K562 (cell line): ENCODE measurements at regions not wholly inside any gene's neighbourhood (a gene's known extent, or its start where the extent isn't known, plus 50 kb on each side); places are given as distances from the start of the nearest gene placed in this dataset.

Source experiments
- ATAC-seq: fragments of 200-7000 bp; cut with Tn5 transposase; 3 replicates; pipeline ENCODE4 v1.9.1; 2020; ENCODE audit warnings: moderate library complexity
- BruUV-seq: library from RNA; stranded (reverse); fragments of 400-500 nt; replicated peaks from 2 replicates; lab custom pipeline; 2021; lab: Mats Ljungman, UMichigan
- CTCF ChIA-PET: fragments of 300-600 bp; formaldehyde crosslinking; extraction: SDS; loops from one replicate; lab custom pipeline; 2021; ENCODE audit warnings: low intra/inter-chr PET ratio; lab: Yijun Ruan, JAX
- POLR2A ChIA-PET: fragments of 300-600, 350-650 bp; sonication (Branson Sonifier 250); formaldehyde crosslinking; extraction: SDS; loops from one replicate; lab custom pipeline; 2021; ENCODE audit warnings: antibody characterized with exemption, inconsistent platforms; lab: Yijun Ruan, JAX
- DNase-seq, 4 experiments: peaks; one replicate each; pipeline versions ENCODE4 v3.0.0 to v3.0.0-alpha.2; 2011 to 2018; ENCODE audit warnings: low spot score in 3 of 4, mixed read lengths in 3 of 4; ENCODE audit errors: extremely low read depth in 1 of 4
- FAIRE-seq: peaks from 2 replicates; lab custom pipeline; 2011; peaks lifted over from hg19 to GRCh38; lab: Jason Lieb, UNC
- H2AFZ ChIP-seq: 2 replicates; pipeline ENCODE4 v1.6.0; 2011; ENCODE audit warnings: low read depth, low read length, control low read depth, inconsistent platforms
- H3K27ac ChIP-seq: fragments of 200-600 bp; 3 replicates; pipeline ENCODE4 v1.8.0; 2011; ENCODE audit warnings: low read depth, mild to moderate bottlenecking, control low read depth, inconsistent platforms, low read length, moderate library complexity, mixed read lengths; ENCODE audit errors: extremely low read depth
- H3K27me3 ChIP-seq, 2 experiments: fragments of 300-600 bp in 1 of 2; 2 replicates in 1 of 2; 3 replicates in 1 of 2; pipeline versions ENCODE4 v1.6.0 to v1.8.0; 2011; ENCODE audit warnings: inconsistent platforms in 2 of 2, low read length in 2 of 2, mild to moderate bottlenecking in 1 of 2, mixed read lengths in 1 of 2, moderate library complexity in 1 of 2; ENCODE audit not compliant: control insufficient read depth in 2 of 2, insufficient read depth in 2 of 2
- H3K36me3 ChIP-seq: fragments of 300-600 bp; 3 replicates; pipeline ENCODE4 v1.8.0; 2011; ENCODE audit warnings: mild to moderate bottlenecking, low read length, inconsistent platforms; ENCODE audit not compliant: control insufficient read depth, insufficient read depth
- H3K4me1 ChIP-seq, 2 experiments: fragments of 200-600 bp in 1 of 2; replicated peaks in 1 of 2; 2 replicates in 1 of 2; 3 replicates in 1 of 2; pipeline versions ENCODE4 v1.5.1 to v1.8.0; 2011; ENCODE audit warnings: inconsistent platforms in 2 of 2, low read length in 2 of 2, mild to moderate bottlenecking in 1 of 2, mixed read lengths in 1 of 2, moderate library complexity in 1 of 2; ENCODE audit not compliant: control insufficient read depth in 2 of 2, insufficient read depth in 2 of 2
- H3K4me2 ChIP-seq: 2 replicates; pipeline ENCODE4 v1.6.1; 2011; ENCODE audit warnings: low read length, control low read depth, inconsistent platforms, mixed read lengths; ENCODE audit not compliant: insufficient read depth
- H3K4me3 ChIP-seq: fragments of 200-600 bp; sonication (generic), shearing (Covaris generic); 2 replicates; pipeline ENCODE4 v1.5.1; 2016; ENCODE audit warnings: control low read depth, inconsistent platforms
- H3K79me2 ChIP-seq: fragments of 200-600 bp; 3 replicates; pipeline ENCODE4 v1.8.0; 2011; ENCODE audit warnings: low read length, inconsistent platforms; ENCODE audit not compliant: control insufficient read depth, insufficient read depth
- H3K9ac ChIP-seq, 2 experiments: 2 replicates each; pipeline versions ENCODE4 v1.6.0 to v1.6.1; 2011; ENCODE audit warnings: low read depth in 2 of 2, low read length in 2 of 2, control low read depth in 1 of 2, inconsistent platforms in 1 of 2, mild to moderate bottlenecking in 1 of 2, mixed read lengths in 1 of 2; ENCODE audit not compliant: insufficient read depth in 1 of 2
- H3K9me1 ChIP-seq: one replicate; pipeline ENCODE4 v1.6.0; 2011; ENCODE audit warnings: inconsistent platforms, mild to moderate bottlenecking, low read length, moderate library complexity; ENCODE audit not compliant: control insufficient read depth, insufficient read depth
- H3K9me3 ChIP-seq: replicated peaks from 2 replicates; pipeline ENCODE4 v1.5.1; 2011; ENCODE audit warnings: low read depth, low read length, inconsistent platforms; ENCODE audit not compliant: control insufficient read depth, insufficient read depth
- H4K20me1 ChIP-seq: replicated peaks from 2 replicates; pipeline ENCODE4 v1.6.1; 2011; ENCODE audit warnings: low read length, inconsistent platforms, mixed read lengths; ENCODE audit not compliant: control insufficient read depth, insufficient read depth
- GATAD2B ChIP-seq: fragments of 450-650 bp; IDR thresholded peaks from 2 replicates; pipeline ENCODE4 v1.6.1; 2017; ENCODE audit warnings: mild to moderate bottlenecking, borderline replicate concordance
- MBD2 ChIP-seq: sonication (generic); IDR thresholded peaks from 2 replicates; pipeline ENCODE4 v1.6.1; 2016; ENCODE audit warnings: low read depth, borderline replicate concordance
- MCM5 ChIP-seq: fragments of 450-650 bp; IDR thresholded peaks from 2 replicates; pipeline ENCODE4 v1.6.1; 2016; ENCODE audit warnings: low read depth
- ZFX ChIP-seq: sonication (generic); formaldehyde crosslinking; IDR thresholded peaks from 2 replicates; pipeline ENCODE4 v1.8.0; 2022; ENCODE audit warnings: mild to moderate bottlenecking, missing genetic modification reagents, moderate library complexity
- WGBS: fragments of 100-300 bp; shearing (Covaris generic); methylation state at CpG from one replicate; pipeline ENCODE4 v1.1.6; 2016; ENCODE audit warnings: low coverage, mixed read lengths; ENCODE audit not compliant: insufficient coverage; ENCODE audit errors: missing lambda C conversion rate; 5-methylcytosine and 5-hydroxymethylcytosine counted together
- in situ Hi-C: fragments of 300-500 bp; cut with MboI; formaldehyde crosslinking; loops from 4 replicates; pipeline ENCODE4 v1.15.0; 2018; ENCODE audit warnings: inconsistent platforms, mixed read lengths
- intact Hi-C: fragments of 100-400 bp; cut with micrococcal nuclease; formaldehyde crosslinking; loops from 2 replicates; pipeline ENCODE4 v1.14.2; 2022
- TF ChIP-seq, protein P1 (sequence below): fragments of 250-450 bp; sonication (Bioruptor Pico); IDR thresholded peaks from 2 replicates; pipeline ENCODE4 v1.9.0; 2021; ENCODE audit warnings: mild to moderate bottlenecking, inconsistent platforms
- TF ChIP-seq, protein P2 (sequence below): fragments of 450-650 bp; IDR thresholded peaks from 2 replicates; pipeline ENCODE4 v1.6.1; 2017; ENCODE audit warnings: mild to moderate bottlenecking, moderate library complexity
- TF ChIP-seq, protein P3 (sequence below), 2 experiments: IDR thresholded peaks; 2 replicates each; pipeline ENCODE4 v1.6.1; 2012; ENCODE audit warnings: improper control_type of control experiment in 2 of 2, low read depth in 2 of 2, low read length in 2 of 2, borderline replicate concordance in 1 of 2
- TF ChIP-seq, protein P4 (sequence below), 2 experiments: IDR thresholded peaks; 2 replicates each; pipeline ENCODE4 v1.6.1; 2011; ENCODE audit warnings: borderline replicate concordance in 1 of 2, control low read depth in 1 of 2, low read depth in 1 of 2, low read length in 1 of 2, mild to moderate bottlenecking in 1 of 2, mixed read lengths in 1 of 2, moderate library complexity in 1 of 2; ENCODE audit not compliant: insufficient read depth in 1 of 2, insufficient read length in 1 of 2, poor library complexity in 1 of 2, severe bottlenecking in 1 of 2; ENCODE audit errors: extremely low read depth in 1 of 2
- TF ChIP-seq, protein P5 (sequence below): fragments of 450-650 bp; formaldehyde crosslinking; IDR thresholded peaks from 2 replicates; pipeline ENCODE4 v1.4.0; 2022; ENCODE audit warnings: missing genetic modification characterization
- TF ChIP-seq, protein P6 (sequence below): sonication (generic); formaldehyde crosslinking; IDR thresholded peaks from 2 replicates; pipeline ENCODE4 v1.8.1; 2023; ENCODE audit warnings: mild to moderate bottlenecking, missing genetic modification reagents

DNA sequence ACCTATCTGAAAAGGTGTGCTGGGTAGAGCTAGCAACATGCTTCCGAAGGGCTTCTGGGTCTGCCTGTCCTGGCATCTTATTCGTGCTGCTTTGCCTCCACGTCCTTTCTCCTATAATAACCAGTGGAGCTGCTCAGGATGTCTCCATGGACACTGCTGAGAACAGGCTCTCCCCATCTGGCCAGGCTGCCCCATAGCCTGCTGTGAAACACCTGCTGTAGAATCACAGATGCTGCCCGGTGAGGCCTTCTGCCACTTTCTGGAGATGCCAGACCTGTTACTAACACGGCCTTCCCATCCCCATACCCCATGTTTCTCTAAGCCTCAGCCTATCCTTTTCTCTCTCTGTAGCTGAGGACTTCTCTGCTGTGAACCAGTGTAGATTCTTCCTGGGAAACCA lies 120.5 kb downstream of the IER5 start:
- FAIRE-seq: no peak
- no peaks in the 10 kb centered on the region for H3K36me3 ChIP-seq
- peaks cover 37 to 56% of the 10 kb centered on the region in 2 experiments for H3K27me3 ChIP-seq
- no peaks in the 10 kb centered on the region for H3K79me2 ChIP-seq
- no peak overlapping the region for H3K27ac ChIP-seq
- H3K4me1 ChIP-seq: no peaks in the 10 kb centered on the region
- in situ Hi-C loops (no loop called here), intact Hi-C loops (no loop called here)
- H3K4me3 ChIP-seq: no peak overlapping the region
- ChIA-PET CTCF (no interaction called here), POLR2A (interaction anchor here (0.7 to 1.4 kb wide), 3 partner anchors 14 to 1201 kb away, joined by 3 to 4 read pairs (median 3); no protein-coding TSS in a partner anchor)
- no peak overlapping the region for H3K4me2 ChIP-seq
- no peak for DNase-seq
- H3K9me3 ChIP-seq: no peaks in the 10 kb centered on the region
- no peak overlapping the region for H2AFZ ChIP-seq
- no peak for ATAC-seq
- H4K20me1 ChIP-seq: no peaks in the 10 kb centered on the region; the same call in 1 of the 2 replicates
- WGBS: 0% methylated on average over 5 of the region's 5 CpGs
- TF ChIP-seq, protein P1, sequence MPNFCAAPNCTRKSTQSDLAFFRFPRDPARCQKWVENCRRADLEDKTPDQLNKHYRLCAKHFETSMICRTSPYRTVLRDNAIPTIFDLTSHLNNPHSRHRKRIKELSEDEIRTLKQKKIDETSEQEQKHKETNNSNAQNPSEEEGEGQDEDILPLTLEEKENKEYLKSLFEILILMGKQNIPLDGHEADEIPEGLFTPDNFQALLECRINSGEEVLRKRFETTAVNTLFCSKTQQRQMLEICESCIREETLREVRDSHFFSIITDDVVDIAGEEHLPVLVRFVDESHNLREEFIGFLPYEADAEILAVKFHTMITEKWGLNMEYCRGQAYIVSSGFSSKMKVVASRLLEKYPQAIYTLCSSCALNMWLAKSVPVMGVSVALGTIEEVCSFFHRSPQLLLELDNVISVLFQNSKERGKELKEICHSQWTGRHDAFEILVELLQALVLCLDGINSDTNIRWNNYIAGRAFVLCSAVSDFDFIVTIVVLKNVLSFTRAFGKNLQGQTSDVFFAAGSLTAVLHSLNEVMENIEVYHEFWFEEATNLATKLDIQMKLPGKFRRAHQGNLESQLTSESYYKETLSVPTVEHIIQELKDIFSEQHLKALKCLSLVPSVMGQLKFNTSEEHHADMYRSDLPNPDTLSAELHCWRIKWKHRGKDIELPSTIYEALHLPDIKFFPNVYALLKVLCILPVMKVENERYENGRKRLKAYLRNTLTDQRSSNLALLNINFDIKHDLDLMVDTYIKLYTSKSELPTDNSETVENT (CRISPR knock-in tag): no peak
- TF ChIP-seq, protein P2, sequence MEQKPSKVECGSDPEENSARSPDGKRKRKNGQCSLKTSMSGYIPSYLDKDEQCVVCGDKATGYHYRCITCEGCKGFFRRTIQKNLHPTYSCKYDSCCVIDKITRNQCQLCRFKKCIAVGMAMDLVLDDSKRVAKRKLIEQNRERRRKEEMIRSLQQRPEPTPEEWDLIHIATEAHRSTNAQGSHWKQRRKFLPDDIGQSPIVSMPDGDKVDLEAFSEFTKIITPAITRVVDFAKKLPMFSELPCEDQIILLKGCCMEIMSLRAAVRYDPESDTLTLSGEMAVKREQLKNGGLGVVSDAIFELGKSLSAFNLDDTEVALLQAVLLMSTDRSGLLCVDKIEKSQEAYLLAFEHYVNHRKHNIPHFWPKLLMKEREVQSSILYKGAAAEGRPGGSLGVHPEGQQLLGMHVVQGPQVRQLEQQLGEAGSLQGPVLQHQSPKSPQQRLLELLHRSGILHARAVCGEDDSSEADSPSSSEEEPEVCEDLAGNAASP: no peak
- TF ChIP-seq MBD2 (no peak), GATAD2B (no peak), MCM5 (no peak), ZFX (CRISPR knock-in tag) (no peak)
- TF ChIP-seq, protein P3, sequence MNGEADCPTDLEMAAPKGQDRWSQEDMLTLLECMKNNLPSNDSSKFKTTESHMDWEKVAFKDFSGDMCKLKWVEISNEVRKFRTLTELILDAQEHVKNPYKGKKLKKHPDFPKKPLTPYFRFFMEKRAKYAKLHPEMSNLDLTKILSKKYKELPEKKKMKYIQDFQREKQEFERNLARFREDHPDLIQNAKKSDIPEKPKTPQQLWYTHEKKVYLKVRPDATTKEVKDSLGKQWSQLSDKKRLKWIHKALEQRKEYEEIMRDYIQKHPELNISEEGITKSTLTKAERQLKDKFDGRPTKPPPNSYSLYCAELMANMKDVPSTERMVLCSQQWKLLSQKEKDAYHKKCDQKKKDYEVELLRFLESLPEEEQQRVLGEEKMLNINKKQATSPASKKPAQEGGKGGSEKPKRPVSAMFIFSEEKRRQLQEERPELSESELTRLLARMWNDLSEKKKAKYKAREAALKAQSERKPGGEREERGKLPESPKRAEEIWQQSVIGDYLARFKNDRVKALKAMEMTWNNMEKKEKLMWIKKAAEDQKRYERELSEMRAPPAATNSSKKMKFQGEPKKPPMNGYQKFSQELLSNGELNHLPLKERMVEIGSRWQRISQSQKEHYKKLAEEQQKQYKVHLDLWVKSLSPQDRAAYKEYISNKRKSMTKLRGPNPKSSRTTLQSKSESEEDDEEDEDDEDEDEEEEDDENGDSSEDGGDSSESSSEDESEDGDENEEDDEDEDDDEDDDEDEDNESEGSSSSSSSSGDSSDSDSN (IDR thresholded peaks at IDR 0.05; ENCODE audit: borderline replicate concordance in 1 of 2, low read depth in 2 of 2, low read length in 2 of 2): no peak
- TF ChIP-seq, protein P4, sequence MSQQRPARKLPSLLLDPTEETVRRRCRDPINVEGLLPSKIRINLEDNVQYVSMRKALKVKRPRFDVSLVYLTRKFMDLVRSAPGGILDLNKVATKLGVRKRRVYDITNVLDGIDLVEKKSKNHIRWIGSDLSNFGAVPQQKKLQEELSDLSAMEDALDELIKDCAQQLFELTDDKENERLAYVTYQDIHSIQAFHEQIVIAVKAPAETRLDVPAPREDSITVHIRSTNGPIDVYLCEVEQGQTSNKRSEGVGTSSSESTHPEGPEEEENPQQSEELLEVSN (IDR thresholded peaks at IDR 0.05; ENCODE audit: borderline replicate concordance in 1 of 2, extremely low read depth in 1 of 2, insufficient read depth in 1 of 2, insufficient read length in 1 of 2, low read depth in 1 of 2, low read length in 1 of 2, poor library complexity in 1 of 2, severe bottlenecking in 1 of 2): no peak
- TF ChIP-seq, protein P5, sequence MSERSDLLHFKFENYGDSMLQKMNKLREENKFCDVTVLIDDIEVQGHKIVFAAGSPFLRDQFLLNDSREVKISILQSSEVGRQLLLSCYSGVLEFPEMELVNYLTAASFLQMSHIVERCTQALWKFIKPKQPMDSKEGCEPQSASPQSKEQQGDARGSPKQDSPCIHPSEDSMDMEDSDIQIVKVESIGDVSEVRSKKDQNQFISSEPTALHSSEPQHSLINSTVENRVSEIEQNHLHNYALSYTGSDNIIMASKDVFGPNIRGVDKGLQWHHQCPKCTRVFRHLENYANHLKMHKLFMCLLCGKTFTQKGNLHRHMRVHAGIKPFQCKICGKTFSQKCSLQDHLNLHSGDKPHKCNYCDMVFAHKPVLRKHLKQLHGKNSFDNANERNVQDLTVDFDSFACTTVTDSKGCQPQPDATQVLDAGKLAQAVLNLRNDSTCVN: no peak
- TF ChIP-seq, protein P6, sequence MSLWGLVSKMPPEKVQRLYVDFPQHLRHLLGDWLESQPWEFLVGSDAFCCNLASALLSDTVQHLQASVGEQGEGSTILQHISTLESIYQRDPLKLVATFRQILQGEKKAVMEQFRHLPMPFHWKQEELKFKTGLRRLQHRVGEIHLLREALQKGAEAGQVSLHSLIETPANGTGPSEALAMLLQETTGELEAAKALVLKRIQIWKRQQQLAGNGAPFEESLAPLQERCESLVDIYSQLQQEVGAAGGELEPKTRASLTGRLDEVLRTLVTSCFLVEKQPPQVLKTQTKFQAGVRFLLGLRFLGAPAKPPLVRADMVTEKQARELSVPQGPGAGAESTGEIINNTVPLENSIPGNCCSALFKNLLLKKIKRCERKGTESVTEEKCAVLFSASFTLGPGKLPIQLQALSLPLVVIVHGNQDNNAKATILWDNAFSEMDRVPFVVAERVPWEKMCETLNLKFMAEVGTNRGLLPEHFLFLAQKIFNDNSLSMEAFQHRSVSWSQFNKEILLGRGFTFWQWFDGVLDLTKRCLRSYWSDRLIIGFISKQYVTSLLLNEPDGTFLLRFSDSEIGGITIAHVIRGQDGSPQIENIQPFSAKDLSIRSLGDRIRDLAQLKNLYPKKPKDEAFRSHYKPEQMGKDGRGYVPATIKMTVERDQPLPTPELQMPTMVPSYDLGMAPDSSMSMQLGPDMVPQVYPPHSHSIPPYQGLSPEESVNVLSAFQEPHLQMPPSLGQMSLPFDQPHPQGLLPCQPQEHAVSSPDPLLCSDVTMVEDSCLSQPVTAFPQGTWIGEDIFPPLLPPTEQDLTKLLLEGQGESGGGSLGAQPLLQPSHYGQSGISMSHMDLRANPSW: no peak
- H3K9me1 ChIP-seq: no peaks in the 10 kb centered on the region
- no peak overlapping the region for H3K9ac ChIP-seq
- no TSS peak for BruUV-seq
